ENCODE measurements at regions not wholly inside any gene's neighbourhood (a gene's known extent, or its start where the extent isn't known, plus 50 kb on each side); places are given as distances from the start of the nearest gene placed in this dataset.

DNA sequence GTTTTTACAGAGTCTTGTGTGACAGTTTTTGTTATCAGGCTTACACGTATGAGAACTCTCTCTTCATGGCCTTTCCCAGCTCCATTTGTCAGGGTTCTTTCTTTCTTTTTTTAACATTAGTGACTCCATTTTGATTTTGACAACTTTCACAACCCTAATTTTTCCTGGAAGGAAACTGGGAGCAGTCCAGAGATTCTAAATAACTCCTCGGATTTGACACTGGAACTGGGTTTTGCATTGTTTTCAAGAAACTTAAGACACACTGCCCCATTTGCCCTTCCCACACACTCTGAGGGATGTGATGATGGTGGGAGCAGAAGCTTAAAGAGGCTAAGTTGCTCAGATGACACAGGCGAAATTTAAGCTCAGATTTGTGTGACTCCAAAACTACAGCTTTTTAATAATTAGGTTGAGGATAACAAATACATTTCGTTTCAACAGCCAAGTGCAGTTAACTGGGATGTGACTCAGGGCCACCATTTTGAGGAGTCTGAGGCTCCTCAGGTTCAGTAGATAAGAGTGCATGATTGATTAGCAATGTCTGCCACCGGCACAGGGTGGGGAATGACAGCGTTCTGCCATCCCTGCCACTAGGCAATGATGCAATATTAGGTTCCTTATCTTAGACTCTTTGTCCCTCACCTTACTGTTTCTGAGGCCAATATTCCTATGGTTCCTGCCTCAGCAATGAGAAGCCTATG, 95.1 kb upstream of the ATP1A1 start:
- Mint-ChIP-seq H3K4me1 (ENCODE audit: low read depth) (no peaks in the 10 kb centered on the region), H3K27me3 (ENCODE audit: low read depth) (peaks cover 15% of the 10 kb centered on the region), H3K27ac (no peak overlapping the region), H3K9me3 (no peaks in the 10 kb centered on the region), H3K4me3 (ENCODE audit: low read depth) (no peak overlapping the region), H3K36me3 (ENCODE audit: low read depth) (no peaks in the 10 kb centered on the region)
- intact Hi-C loops (cut with micrococcal nuclease), result no loop called here
- DNase-seq (ENCODE audit: low spot score), result no peak

DNA sequence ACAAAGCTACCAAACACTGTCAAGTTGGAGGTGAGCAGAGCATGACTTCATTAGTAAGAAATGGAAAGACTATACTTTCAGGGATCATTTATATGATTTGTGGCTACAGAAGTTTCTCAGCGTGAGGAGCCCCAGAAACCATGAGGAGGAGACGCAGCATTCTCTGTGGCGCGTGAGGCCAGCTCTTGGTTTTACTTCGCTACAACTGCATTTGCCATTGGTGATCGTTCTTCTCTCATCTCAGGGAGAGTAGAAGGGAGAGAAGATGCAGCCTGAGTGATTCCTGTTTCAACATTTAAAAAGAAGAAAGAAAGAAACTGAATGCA, 94.5 kb upstream of the ATP1A1 start:
- H3K27ac Mint-ChIP-seq, result no peak overlapping the region
- H3K27me3 Mint-ChIP-seq (ENCODE audit: low read depth), result peaks cover 16% of the 10 kb centered on the region
- intact Hi-C loops (cut with micrococcal nuclease), result no loop called here
- no peak for DNase-seq (ENCODE audit: low spot score)
- no peaks in the 10 kb centered on the region for H3K9me3 Mint-ChIP-seq
- no peak overlapping the region for H3K4me3 Mint-ChIP-seq (ENCODE audit: low read depth)
- no peaks in the 10 kb centered on the region for H3K36me3 Mint-ChIP-seq (ENCODE audit: low read depth)
- H3K4me1 Mint-ChIP-seq (ENCODE audit: low read depth), result no peaks in the 10 kb centered on the region

DNA sequence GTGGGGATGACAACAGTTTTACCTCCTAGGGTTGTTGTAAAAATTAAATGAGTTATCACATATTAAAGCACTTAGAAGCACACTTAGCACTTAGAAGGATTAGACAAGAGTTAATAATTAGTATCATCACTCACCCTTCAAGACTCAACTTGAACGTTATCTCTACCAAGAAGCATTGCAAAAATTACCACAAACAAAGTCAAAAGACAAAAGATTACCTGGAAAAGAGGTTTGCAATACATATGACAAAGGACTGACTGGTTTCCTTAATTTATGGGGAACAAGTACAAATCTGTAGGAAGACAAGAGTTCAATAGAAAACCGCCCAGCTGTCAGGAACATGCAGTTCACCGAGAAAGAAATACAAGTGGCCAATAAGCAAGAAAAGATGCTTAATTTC, 93.3 kb upstream of the ATP1A1 start:
- H3K4me3 Mint-ChIP-seq (ENCODE audit: low read depth), result no peak overlapping the region

GRCh38 chr1:116284819-116285390, 88.1 kb upstream of the ATP1A1 start:
- Mint-ChIP-seq H3K4me1 (ENCODE audit: low read depth) (no peaks in the 10 kb centered on the region), H3K27ac (no peak overlapping the region), H3K9me3 (no peaks in the 10 kb centered on the region), H3K27me3 (ENCODE audit: low read depth) (peaks cover 23% of the 10 kb centered on the region), H3K4me3 (ENCODE audit: low read depth) (no peak overlapping the region), H3K36me3 (ENCODE audit: low read depth) (no peaks in the 10 kb centered on the region)
- DNase-seq (ENCODE audit: low spot score), result no peak
- intact Hi-C loops (cut with micrococcal nuclease), result no loop called here

More for the DNA sequence above, 93.3 kb upstream of the ATP1A1 start:
- H3K27me3 Mint-ChIP-seq (ENCODE audit: low read depth), result peaks cover 21% of the 10 kb centered on the region
- DNase-seq (ENCODE audit: low spot score), result no peak
- no peaks in the 10 kb centered on the region for H3K4me1 Mint-ChIP-seq (ENCODE audit: low read depth)
- intact Hi-C loops (cut with micrococcal nuclease), result no loop called here
- H3K9me3 Mint-ChIP-seq, result no peaks in the 10 kb centered on the region
- no peak overlapping the region for H3K27ac Mint-ChIP-seq
- no peaks in the 10 kb centered on the region for H3K36me3 Mint-ChIP-seq (ENCODE audit: low read depth)

GRCh38 chr1:116286541-116286971, 86.5 kb upstream of the ATP1A1 start:
- intact Hi-C loops (cut with micrococcal nuclease), result no loop called here
- Mint-ChIP-seq H3K9me3 (no peaks in the 10 kb centered on the region), H3K27ac (no peak overlapping the region), H3K36me3 (ENCODE audit: low read depth) (no peaks in the 10 kb centered on the region), H3K4me3 (ENCODE audit: low read depth) (no peak overlapping the region), H3K27me3 (ENCODE audit: low read depth) (peaks cover 17% of the 10 kb centered on the region), H3K4me1 (ENCODE audit: low read depth) (no peaks in the 10 kb centered on the region)
- DNase-seq (ENCODE audit: low spot score), result no peak

- Mint-ChIP-seq H3K27me3 (ENCODE audit: low read depth) (peaks cover 16% of the 10 kb centered on the region), H3K4me3 (ENCODE audit: low read depth) (no peak overlapping the region), H3K4me1 (ENCODE audit: low read depth) (no peaks in the 10 kb centered on the region), H3K27ac (no peak overlapping the region), H3K36me3 (ENCODE audit: low read depth) (no peaks in the 10 kb centered on the region), H3K9me3 (no peaks in the 10 kb centered on the region)
- no peak for DNase-seq (ENCODE audit: low spot score)
- intact Hi-C loops (cut with micrococcal nuclease), result no loop called here
Measured at GRCh38 chr1:116287341-116288200, 85.5 kb upstream of the ATP1A1 start.

GRCh38 chr1:116288201-116288598, 84.8 kb upstream of the ATP1A1 start:
- Mint-ChIP-seq H3K27ac (no peak overlapping the region), H3K9me3 (no peaks in the 10 kb centered on the region), H3K27me3 (ENCODE audit: low read depth) (peaks cover 18% of the 10 kb centered on the region), H3K4me3 (ENCODE audit: low read depth) (no peak overlapping the region), H3K4me1 (ENCODE audit: low read depth) (no peaks in the 10 kb centered on the region), H3K36me3 (ENCODE audit: low read depth) (no peaks in the 10 kb centered on the region)
- DNase-seq (ENCODE audit: low spot score), result no peak
- intact Hi-C loops (cut with micrococcal nuclease), result no loop called here

DNA sequence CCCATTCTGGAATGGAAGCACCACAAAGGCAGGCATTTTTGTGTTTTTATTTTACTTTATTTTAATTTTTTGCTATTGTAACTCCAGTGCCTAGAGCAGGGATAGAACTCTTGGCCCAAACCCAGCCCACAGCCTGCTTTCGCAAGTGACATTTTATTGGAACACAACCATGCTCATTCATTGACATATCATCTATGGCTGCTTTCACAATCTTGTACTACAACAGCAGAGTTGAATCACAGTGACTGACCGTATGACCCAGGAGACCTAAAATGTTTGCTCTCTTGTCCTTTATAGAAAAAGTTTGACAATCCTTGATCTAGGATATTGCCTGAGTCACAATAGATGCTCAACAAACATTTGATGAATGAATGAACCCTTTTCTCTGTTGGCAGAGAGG, 83.9 kb upstream of the ATP1A1 start:
- Mint-ChIP-seq H3K4me1 (ENCODE audit: low read depth) (no peaks in the 10 kb centered on the region), H3K9me3 (no peaks in the 10 kb centered on the region), H3K27me3 (ENCODE audit: low read depth) (peaks cover 13% of the 10 kb centered on the region), H3K4me3 (ENCODE audit: low read depth) (no peak overlapping the region), H3K27ac (no peak overlapping the region), H3K36me3 (ENCODE audit: low read depth) (no peaks in the 10 kb centered on the region)
- intact Hi-C loops (cut with micrococcal nuclease), result no loop called here
- DNase-seq (ENCODE audit: low spot score), result no peak

GRCh38 chr1:116290085-116290705, 82.8 kb upstream of the ATP1A1 start:
- H3K36me3 Mint-ChIP-seq (ENCODE audit: low read depth), result no peaks in the 10 kb centered on the region
- H3K9me3 Mint-ChIP-seq, result no peaks in the 10 kb centered on the region
- no peak for DNase-seq (ENCODE audit: low spot score)
- H3K27ac Mint-ChIP-seq, result no peak overlapping the region
- intact Hi-C loops (cut with micrococcal nuclease), result no loop called here
- H3K4me1 Mint-ChIP-seq (ENCODE audit: low read depth), result no peaks in the 10 kb centered on the region
- H3K4me3 Mint-ChIP-seq (ENCODE audit: low read depth), result no peak overlapping the region
- H3K27me3 Mint-ChIP-seq (ENCODE audit: low read depth), result peaks cover 9% of the 10 kb centered on the region

DNA sequence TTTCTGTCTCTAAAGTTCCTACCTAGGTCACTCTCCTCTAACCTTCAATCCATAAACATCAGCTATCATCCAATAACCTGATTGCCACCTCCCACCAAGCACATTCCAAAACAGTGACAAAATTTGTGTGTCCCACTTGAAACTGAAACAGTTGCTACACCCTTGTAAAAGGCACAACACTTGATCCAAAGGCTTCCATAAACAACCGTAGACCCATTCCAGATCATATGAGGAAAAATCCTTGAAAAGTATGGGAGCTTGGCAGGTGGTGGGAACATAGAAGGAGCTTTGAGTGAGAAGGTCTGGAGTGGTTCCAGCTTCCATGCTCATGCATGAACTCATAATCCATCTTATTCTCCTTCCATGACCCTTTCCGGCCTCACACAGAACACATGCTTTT, 82.0 kb upstream of the ATP1A1 start:
- H3K9me3 Mint-ChIP-seq, result no peaks in the 10 kb centered on the region
- peaks cover 8% of the 10 kb centered on the region for H3K27me3 Mint-ChIP-seq (ENCODE audit: low read depth)

GRCh38 chr1:116292929-116293725, 79.9 kb upstream of the ATP1A1 start:
- no peak overlapping the region for H3K27ac Mint-ChIP-seq
- no peak for DNase-seq (ENCODE audit: low spot score)
- intact Hi-C loops (cut with micrococcal nuclease), result no loop called here
- H3K4me3 Mint-ChIP-seq (ENCODE audit: low read depth), result no peak overlapping the region
- H3K27me3 Mint-ChIP-seq (ENCODE audit: low read depth), result peaks cover 7% of the 10 kb centered on the region
- H3K9me3 Mint-ChIP-seq, result no peaks in the 10 kb centered on the region
- H3K36me3 Mint-ChIP-seq (ENCODE audit: low read depth), result no peaks in the 10 kb centered on the region
- H3K4me1 Mint-ChIP-seq (ENCODE audit: low read depth), result no peaks in the 10 kb centered on the region

More for the DNA sequence above, 82.0 kb upstream of the ATP1A1 start:
- no peak for DNase-seq (ENCODE audit: low spot score)
- Mint-ChIP-seq H3K27ac (no peak overlapping the region), H3K4me3 (ENCODE audit: low read depth) (no peak overlapping the region), H3K4me1 (ENCODE audit: low read depth) (no peaks in the 10 kb centered on the region), H3K36me3 (ENCODE audit: low read depth) (no peaks in the 10 kb centered on the region)
- intact Hi-C loops (cut with micrococcal nuclease), result no loop called here

GRCh38 chr1:116297495-116298212, 75.4 kb upstream of the ATP1A1 start:
- Mint-ChIP-seq H3K9me3 (no peaks in the 10 kb centered on the region), H3K4me1 (ENCODE audit: low read depth) (no peaks in the 10 kb centered on the region), H3K27ac (no peak overlapping the region), H3K36me3 (ENCODE audit: low read depth) (no peaks in the 10 kb centered on the region), H3K27me3 (ENCODE audit: low read depth) (peaks cover 4% of the 10 kb centered on the region), H3K4me3 (ENCODE audit: low read depth) (no peak overlapping the region)
- no peak for DNase-seq (ENCODE audit: low spot score)
- intact Hi-C loops (cut with micrococcal nuclease), result no loop called here

All from activated T-helper 2 cell treated with anti-CD3 and anti-CD28 coated beads, Interferon-gamma antibody, Interleukin-2, Interleukin-4, amounts not matched to agents 10 μg/mL and 5 μg/mL and 100 μg/mL, durations not matched to agents 14 hours and 24 hours and 36 hours (primary cell).